ENCODE measurements at regions not wholly inside any gene's neighbourhood (a gene's known extent, or its start where the extent isn't known, plus 50 kb on each side); places are given as distances from the start of the nearest gene placed in this dataset.

- H3K27ac ChIP-seq (ENCODE audit: insufficient read depth, low read depth, low read length), result no peak overlapping the region
- H3K27me3 ChIP-seq (ENCODE audit: control insufficient read depth in 2 of 2, insufficient read depth in 2 of 2, low read length in 2 of 2), result no peaks in the 10 kb centered on the region
- CTCF ChIA-PET, result no interaction called here
- no peaks in the 10 kb centered on the region for H3K36me3 ChIP-seq (ENCODE audit: control insufficient read depth in 2 of 2, extremely low read depth in 1 of 2, insufficient read depth in 2 of 2, low read length in 2 of 2)
- intact Hi-C loops (cut with micrococcal nuclease) (no loop called here), dilution Hi-C loops (cut with MboI; ENCODE audit: extremely low pct_ligation_motif_present, low sequenced_read_pairs) (no loop called here)
- no TSS peak for BruUV-seq (replicated peaks)
- H4K20me1 ChIP-seq (replicated peaks; ENCODE audit: control insufficient read depth, extremely low read depth, insufficient read depth, low read length), result no peaks in the 10 kb centered on the region
- H3K79me2 ChIP-seq (ENCODE audit: control insufficient read depth, insufficient read depth, low read length), result no peaks in the 10 kb centered on the region
- H3K4me3 ChIP-seq (replicated peaks in 1 of 3; ENCODE audit: insufficient read depth in 1 of 3, low read depth in 1 of 3, low read length in 3 of 3), result no peak overlapping the region
- POLR2A ChIA-PET, result no interaction called here
- DNase-seq (ENCODE audit: low read depth, low spot score), result no peak
- TF ChIP-seq, protein P1, sequence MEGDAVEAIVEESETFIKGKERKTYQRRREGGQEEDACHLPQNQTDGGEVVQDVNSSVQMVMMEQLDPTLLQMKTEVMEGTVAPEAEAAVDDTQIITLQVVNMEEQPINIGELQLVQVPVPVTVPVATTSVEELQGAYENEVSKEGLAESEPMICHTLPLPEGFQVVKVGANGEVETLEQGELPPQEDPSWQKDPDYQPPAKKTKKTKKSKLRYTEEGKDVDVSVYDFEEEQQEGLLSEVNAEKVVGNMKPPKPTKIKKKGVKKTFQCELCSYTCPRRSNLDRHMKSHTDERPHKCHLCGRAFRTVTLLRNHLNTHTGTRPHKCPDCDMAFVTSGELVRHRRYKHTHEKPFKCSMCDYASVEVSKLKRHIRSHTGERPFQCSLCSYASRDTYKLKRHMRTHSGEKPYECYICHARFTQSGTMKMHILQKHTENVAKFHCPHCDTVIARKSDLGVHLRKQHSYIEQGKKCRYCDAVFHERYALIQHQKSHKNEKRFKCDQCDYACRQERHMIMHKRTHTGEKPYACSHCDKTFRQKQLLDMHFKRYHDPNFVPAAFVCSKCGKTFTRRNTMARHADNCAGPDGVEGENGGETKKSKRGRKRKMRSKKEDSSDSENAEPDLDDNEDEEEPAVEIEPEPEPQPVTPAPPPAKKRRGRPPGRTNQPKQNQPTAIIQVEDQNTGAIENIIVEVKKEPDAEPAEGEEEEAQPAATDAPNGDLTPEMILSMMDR (IDR thresholded peaks at IDR 0.05; ENCODE audit: extremely low read depth in 1 of 2, insufficient read depth in 1 of 2, low read depth in 1 of 2, low read length in 2 of 2), result no peak
- no peak for TF ChIP-seq JUN (IDR thresholded peaks at IDR 0.05; ENCODE audit: borderline replicate concordance, insufficient read depth, insufficient read length, low read depth)
- TF ChIP-seq FOS (IDR thresholded peaks at IDR 0.05; ENCODE audit: borderline replicate concordance, insufficient read depth, low read length), result no peak
- no peak for TF ChIP-seq MAX (IDR thresholded peaks at IDR 0.05; ENCODE audit: insufficient read depth, insufficient read length)
- H3K9me1 ChIP-seq (replicated peaks; ENCODE audit: control insufficient read depth, extremely low read depth, insufficient read depth, low read length), result no peaks in the 10 kb centered on the region
- H3K9me3 ChIP-seq (replicated peaks; ENCODE audit: control insufficient read depth, insufficient read depth, low read length), result no peaks in the 10 kb centered on the region
- no peak overlapping the region for H3K4me2 ChIP-seq (ENCODE audit: insufficient read depth, low read length)
- H3K9ac ChIP-seq (replicated peaks; ENCODE audit: extremely low read depth, insufficient read depth, low read length), result no peak overlapping the region
- H3K4me1 ChIP-seq (ENCODE audit: control insufficient read depth, extremely low read depth, insufficient read depth, low read length), result no peaks in the 10 kb centered on the region
- H2AFZ ChIP-seq (ENCODE audit: low read depth, low read length), result no peak overlapping the region
- no peak for FAIRE-seq
Measured at GRCh38 chr1:164433818-164434170, 125.2 kb upstream of the PBX1 start.

DNA sequence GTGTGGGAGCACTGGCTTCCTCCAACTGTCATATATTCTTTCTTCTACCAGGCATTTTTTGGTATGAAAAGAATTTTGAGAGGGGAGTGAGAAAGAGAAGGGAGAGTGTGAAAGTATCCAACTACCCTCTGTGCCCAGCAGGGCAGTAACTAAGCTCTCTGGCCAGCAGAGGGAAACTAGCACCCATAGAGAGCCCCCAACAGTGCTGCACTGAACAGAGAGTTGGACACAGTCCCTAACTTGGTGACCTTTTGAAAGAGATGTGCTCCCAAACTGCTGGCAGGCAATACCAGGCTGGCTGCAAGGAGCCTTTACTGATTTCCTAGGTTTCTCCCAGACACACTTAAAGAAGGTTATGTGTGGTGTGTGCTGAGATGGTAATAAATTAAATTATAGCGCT is 118.8 kb upstream of the PBX1 start:
- Histone ChIP-seq H3K36me3 (ENCODE audit: control insufficient read depth in 2 of 2, extremely low read depth in 1 of 2, insufficient read depth in 2 of 2, low read length in 2 of 2) (no peaks in the 10 kb centered on the region), H2AFZ (ENCODE audit: low read depth, low read length) (no peak overlapping the region), H3K9me1 (replicated peaks; ENCODE audit: control insufficient read depth, extremely low read depth, insufficient read depth, low read length) (no peaks in the 10 kb centered on the region), H3K27ac (ENCODE audit: insufficient read depth, low read depth, low read length) (no peak overlapping the region), H3K79me2 (ENCODE audit: control insufficient read depth, insufficient read depth, low read length) (no peaks in the 10 kb centered on the region), H3K27me3 (ENCODE audit: control insufficient read depth in 2 of 2, insufficient read depth in 2 of 2, low read length in 2 of 2) (no peaks in the 10 kb centered on the region), H3K9me3 (replicated peaks; ENCODE audit: control insufficient read depth, insufficient read depth, low read length) (no peaks in the 10 kb centered on the region), H3K9ac (replicated peaks; ENCODE audit: extremely low read depth, insufficient read depth, low read length) (no peak overlapping the region), H4K20me1 (replicated peaks; ENCODE audit: control insufficient read depth, extremely low read depth, insufficient read depth, low read length) (no peaks in the 10 kb centered on the region), H3K4me3 (replicated peaks in 1 of 3; ENCODE audit: insufficient read depth in 1 of 3, low read depth in 1 of 3, low read length in 3 of 3) (no peak overlapping the region), H3K4me2 (ENCODE audit: insufficient read depth, low read length) (no peak overlapping the region), H3K4me1 (ENCODE audit: control insufficient read depth, extremely low read depth, insufficient read depth, low read length) (no peaks in the 10 kb centered on the region)
- dilution Hi-C loops (cut with MboI; ENCODE audit: extremely low pct_ligation_motif_present, low sequenced_read_pairs) (no loop called here), intact Hi-C loops (cut with micrococcal nuclease) (no loop called here)
- FAIRE-seq, result no peak
- POLR2A ChIA-PET, result no interaction called here
- DNase-seq (ENCODE audit: low read depth, low spot score), result no peak
- CTCF ChIA-PET, result interaction anchor here (1.0 kb wide), 2 partner anchors 177 to 347 kb away, joined by 3 to 4 read pairs; no protein-coding TSS in a partner anchor
- no TSS peak for BruUV-seq (replicated peaks)
- TF ChIP-seq MAX (IDR thresholded peaks at IDR 0.05; ENCODE audit: insufficient read depth, insufficient read length) (no peak), POLR2A (IDR thresholded peaks at IDR 0.05; ENCODE audit: low read depth, low read length) (no peak), FOS (IDR thresholded peaks at IDR 0.05; ENCODE audit: borderline replicate concordance, insufficient read depth, low read length) (no peak), GATA2 (IDR thresholded peaks at IDR 0.05; ENCODE audit: insufficient read depth, insufficient read length, low read depth, low read length) (no peak)
- TF ChIP-seq, protein P1 (IDR thresholded peaks at IDR 0.05; ENCODE audit: extremely low read depth in 1 of 2, insufficient read depth in 1 of 2, low read depth in 1 of 2, low read length in 2 of 2), result peak in 1 of 2 donors; percentile 1
